Breast epithelium (tissue), 4 donors: ENCODE measurements at regions not wholly inside any gene's neighbourhood (a gene's known extent, or its start where the extent isn't known, plus 50 kb on each side); places are given as distances from the start of the nearest gene placed in this dataset.
"Not testable (repeated sequence)": the region's sequence is repeated elsewhere in the genome, so short reads cannot be mapped to it uniquely, and the experiment has no call there.

Experiments
- DNase-seq, 2 donors: peaks; one replicate each; pipeline ENCODE4 v3.0.0-alpha.2; 2019; ENCODE audit warnings: low spot score in 2 of 2
- H3K27ac ChIP-seq, 2 donors: fragments of 200-600 bp; sonication (generic) in 1 of 2; one replicate each; pipeline ENCODE4 v1.5.1; 2016 to 2019; ENCODE audit warnings: mild to moderate bottlenecking in 1 of 2
- H3K27me3 ChIP-seq, 2 donors: fragments of 200-600 bp; sonication (generic) in 1 of 2; one replicate each; pipeline versions ENCODE4 v1.5.1 to v1.6.0; 2017 to 2019; ENCODE audit warnings: control low read depth in 1 of 2, mild to moderate bottlenecking in 1 of 2
- H3K36me3 ChIP-seq: fragments of 200-600 bp; one replicate; pipeline ENCODE4 v1.5.1; 2019
- H3K4me1 ChIP-seq, 2 donors: fragments of 200-600 bp; sonication (generic); one replicate each; pipeline ENCODE4 v1.5.1; 2016 to 2019; ENCODE audit warnings: control low read depth in 1 of 2
- H3K4me3 ChIP-seq, 3 donors: fragments of 200-600 bp; sonication (generic); 1 replicate in 2 of 3; 2 replicates in 1 of 3; pipeline ENCODE4 v1.5.1; 2016 to 2019; ENCODE audit warnings: mild to moderate bottlenecking in 3 of 3, moderate library complexity in 2 of 3
- H3K9me3 ChIP-seq, 2 donors: fragments of 200-600 bp; sonication (generic) in 1 of 2; one replicate each; pipeline ENCODE4 v1.5.1; 2016 to 2019; ENCODE audit warnings: control low read depth in 1 of 2
- POLR2A ChIP-seq: fragments of 450-650 bp; IDR thresholded peaks from one replicate; pipeline ENCODE4 v1.6.1; 2016; ENCODE audit warnings: antibody characterized with exemption, mild to moderate bottlenecking, moderate library complexity
- POLR2AphosphoS5 ChIP-seq, 3 donors: sonication (generic); formaldehyde crosslinking; IDR thresholded peaks; one replicate each; pipeline ENCODE4 v1.6.1; 2017; ENCODE audit warnings: antibody characterized with exemption in 3 of 3
- intact Hi-C: fragments of 100-400 bp; cut with DNase I; formaldehyde crosslinking; loops from one replicate; pipeline ENCODE4 v1.15.1; 2023; ENCODE audit warnings: low total_unique reads
- TF ChIP-seq, protein P1 (sequence below), 3 donors: fragments of 450-650 bp; IDR thresholded peaks; one replicate each; pipeline ENCODE4 v1.5.1; 2016 to 2017; ENCODE audit warnings: antibody characterized with exemption in 3 of 3, mild to moderate bottlenecking in 3 of 3, moderate library complexity in 3 of 3

DNA sequence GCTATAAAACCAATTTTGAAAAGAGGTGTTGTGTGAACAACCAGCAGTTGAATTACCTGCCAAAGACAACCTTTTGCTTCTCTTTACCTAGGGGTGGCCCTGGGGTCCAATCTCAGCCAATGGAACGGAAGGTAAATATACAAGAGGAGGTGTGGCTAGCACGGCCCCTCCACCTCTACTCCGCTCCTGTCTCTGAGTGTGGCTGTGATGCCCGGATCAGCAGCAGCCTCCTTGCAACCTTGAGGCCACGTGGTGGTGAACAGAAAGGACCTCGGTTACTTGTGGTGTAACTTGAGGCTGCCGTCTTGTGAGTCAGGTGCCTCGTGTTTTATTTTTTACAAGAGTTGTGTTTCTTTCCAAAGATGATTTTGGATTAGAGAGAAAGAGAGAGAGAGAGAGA lies 121.5 kb upstream of the PPP2R3B start:
- no peaks in the 10 kb centered on the region for H3K4me1 ChIP-seq
- peaks cover 5 to 6% of the 10 kb centered on the region in 2 donors for H3K9me3 ChIP-seq

DNA sequence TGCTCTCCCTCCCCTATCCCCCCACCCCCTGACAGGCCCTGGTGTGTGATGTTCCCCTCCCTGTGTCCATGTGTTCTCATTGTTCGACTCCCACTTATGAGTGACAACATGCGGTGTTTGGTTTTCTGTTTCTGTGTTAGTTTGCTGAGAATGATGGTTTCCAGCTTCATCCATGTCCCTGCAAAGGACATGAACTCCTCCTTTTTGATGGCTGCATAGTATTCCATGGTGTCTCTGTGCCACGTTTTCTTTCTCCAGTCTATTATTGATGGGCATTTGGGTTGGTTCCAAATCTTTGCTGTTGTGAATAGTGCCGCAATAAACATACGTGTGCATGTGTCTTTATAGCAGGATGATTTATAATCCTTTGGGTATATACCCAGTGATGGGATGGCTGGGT lies 121.8 kb upstream of the SHOX start:
- H3K27me3 ChIP-seq, H3K4me3 ChIP-seq, H3K27ac ChIP-seq, H3K36me3 ChIP-seq, DNase-seq, H3K9me3 ChIP-seq, intact Hi-C loops, H3K4me1 ChIP-seq: not testable (repeated sequence)

More for the DNA sequence above, 121.5 kb upstream of the PPP2R3B start:
- intact Hi-C loops = no loop called here
- Histone ChIP-seq H3K27me3 (no peaks in the 10 kb centered on the region), H3K4me3 (no peak overlapping the region), H3K27ac (no peak overlapping the region), H3K36me3 (no peaks in the 10 kb centered on the region)
- TF ChIP-seq POLR2AphosphoS5 (IDR thresholded peaks at IDR 0.05) (no peak), POLR2A (no peak)
- TF ChIP-seq, protein P1, sequence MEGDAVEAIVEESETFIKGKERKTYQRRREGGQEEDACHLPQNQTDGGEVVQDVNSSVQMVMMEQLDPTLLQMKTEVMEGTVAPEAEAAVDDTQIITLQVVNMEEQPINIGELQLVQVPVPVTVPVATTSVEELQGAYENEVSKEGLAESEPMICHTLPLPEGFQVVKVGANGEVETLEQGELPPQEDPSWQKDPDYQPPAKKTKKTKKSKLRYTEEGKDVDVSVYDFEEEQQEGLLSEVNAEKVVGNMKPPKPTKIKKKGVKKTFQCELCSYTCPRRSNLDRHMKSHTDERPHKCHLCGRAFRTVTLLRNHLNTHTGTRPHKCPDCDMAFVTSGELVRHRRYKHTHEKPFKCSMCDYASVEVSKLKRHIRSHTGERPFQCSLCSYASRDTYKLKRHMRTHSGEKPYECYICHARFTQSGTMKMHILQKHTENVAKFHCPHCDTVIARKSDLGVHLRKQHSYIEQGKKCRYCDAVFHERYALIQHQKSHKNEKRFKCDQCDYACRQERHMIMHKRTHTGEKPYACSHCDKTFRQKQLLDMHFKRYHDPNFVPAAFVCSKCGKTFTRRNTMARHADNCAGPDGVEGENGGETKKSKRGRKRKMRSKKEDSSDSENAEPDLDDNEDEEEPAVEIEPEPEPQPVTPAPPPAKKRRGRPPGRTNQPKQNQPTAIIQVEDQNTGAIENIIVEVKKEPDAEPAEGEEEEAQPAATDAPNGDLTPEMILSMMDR (IDR thresholded peaks at IDR 0.05) = no peak
- DNase-seq = no peak

DNA sequence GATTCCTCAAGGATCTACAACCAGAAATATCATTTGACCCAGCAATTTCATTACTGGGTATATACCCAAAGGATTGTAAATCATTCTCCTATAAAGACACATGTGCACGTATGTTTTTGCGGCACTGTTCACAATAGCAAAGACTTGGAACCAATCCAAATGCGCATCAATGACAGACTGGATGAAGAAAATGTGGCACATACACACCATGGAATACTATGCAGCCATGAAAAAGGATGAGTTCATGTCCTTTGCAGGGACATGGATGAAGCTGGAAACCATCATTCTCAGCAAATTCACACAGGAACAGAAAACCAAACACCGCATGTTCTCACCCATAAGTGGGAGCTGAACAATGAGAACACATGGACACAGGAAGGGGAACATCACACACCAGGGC lies 119.5 kb upstream of the SHOX start:
- intact Hi-C loops, H3K27ac ChIP-seq, H3K27me3 ChIP-seq, H3K36me3 ChIP-seq, H3K4me1 ChIP-seq, DNase-seq, H3K9me3 ChIP-seq, H3K4me3 ChIP-seq: not testable (repeated sequence)

DNA sequence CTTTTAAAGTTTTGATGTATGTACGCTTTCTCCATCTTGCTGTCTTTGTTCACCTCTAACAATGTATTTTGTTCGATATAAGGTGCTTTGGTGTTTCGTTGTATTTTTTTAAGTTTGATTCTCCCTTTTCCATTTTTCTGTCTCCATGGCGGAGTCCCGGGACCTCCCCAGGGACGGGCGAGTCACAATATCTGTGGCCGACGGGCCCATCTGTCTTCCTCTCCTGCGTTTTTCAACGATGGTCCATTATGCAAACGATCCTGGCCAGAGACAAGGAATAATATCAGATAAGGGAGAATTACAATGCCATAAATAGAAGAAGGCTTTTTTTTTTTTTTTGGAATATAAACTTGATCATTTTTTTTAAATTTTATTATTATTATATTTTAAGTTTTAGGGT lies 112.3 kb upstream of the SHOX start:
- Histone ChIP-seq H3K9me3 (no peaks in the 10 kb centered on the region), H3K27ac (no peak overlapping the region), H3K27me3 (no peaks in the 10 kb centered on the region), H3K36me3 (no peaks in the 10 kb centered on the region), H3K4me1 (no peaks in the 10 kb centered on the region), H3K4me3 (no peak overlapping the region)
- intact Hi-C loops = no loop called here
- TF ChIP-seq, protein P1 (IDR thresholded peaks at IDR 0.05) = no peak
- TF ChIP-seq POLR2AphosphoS5 (IDR thresholded peaks at IDR 0.05) (no peak), POLR2A (no peak)
- no peak for DNase-seq

DNA sequence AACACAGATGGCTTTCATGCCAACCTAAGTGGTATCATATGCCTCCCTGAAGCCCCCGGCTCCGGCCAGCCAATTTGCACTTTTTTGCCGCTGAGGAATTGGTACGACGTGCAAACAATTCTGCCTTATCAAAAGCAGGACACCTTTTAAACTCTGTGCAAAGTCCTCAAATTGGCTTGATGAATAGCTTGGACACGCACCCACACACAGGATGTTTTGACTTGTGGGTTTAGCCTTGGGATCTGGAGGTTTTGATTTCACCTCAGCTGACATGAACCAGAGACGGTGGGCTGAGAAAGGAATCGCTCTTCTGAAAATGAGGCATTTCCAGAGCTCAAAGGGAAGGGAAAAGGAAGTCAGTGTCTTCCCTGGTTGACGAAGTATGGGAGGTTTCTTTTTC lies 110.8 kb upstream of the SHOX start:
- H3K4me1 ChIP-seq = no peaks in the 10 kb centered on the region
- no peak overlapping the region for H3K4me3 ChIP-seq
- no peaks in the 10 kb centered on the region for H3K27me3 ChIP-seq
- no peak overlapping the region for H3K27ac ChIP-seq
- no peak for DNase-seq
- H3K36me3 ChIP-seq = no peaks in the 10 kb centered on the region
- intact Hi-C loops = no loop called here
- TF ChIP-seq POLR2AphosphoS5 (IDR thresholded peaks at IDR 0.05) (no peak), POLR2A (no peak)
- TF ChIP-seq, protein P1 (IDR thresholded peaks at IDR 0.05) = no peak
- H3K9me3 ChIP-seq = no peaks in the 10 kb centered on the region

DNA sequence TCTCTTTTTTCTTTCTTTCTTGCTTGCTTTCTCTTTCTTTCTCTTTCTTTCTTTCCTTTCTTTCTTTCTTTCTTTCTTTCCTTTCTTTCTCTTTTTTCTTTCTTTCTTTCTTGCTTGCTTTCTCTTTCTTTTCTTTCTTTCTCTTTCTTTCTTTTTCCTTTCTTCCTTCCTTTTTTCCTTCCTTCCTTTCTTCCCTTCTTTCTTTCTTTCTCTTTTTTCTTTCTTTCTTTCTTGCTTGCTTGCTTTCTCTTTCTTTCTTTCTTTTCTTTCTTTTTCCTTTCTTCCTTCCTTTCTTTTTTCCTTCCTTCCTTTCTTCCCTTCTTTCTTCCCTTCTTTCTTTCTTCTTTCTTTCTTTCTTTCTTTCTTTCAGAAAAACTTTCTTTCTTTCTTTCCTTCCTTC lies 108.1 kb upstream of the SHOX start:
- Histone ChIP-seq H3K4me3 (no peak overlapping the region), H3K36me3 (no peaks in the 10 kb centered on the region), H3K27me3 (peaks cover 0 to 6% of the 10 kb centered on the region in 2 donors), H3K9me3 (peaks cover 5 to 7% of the 10 kb centered on the region in 2 donors), H3K27ac (no peak overlapping the region), H3K4me1 (no peaks in the 10 kb centered on the region)
- no peak for TF ChIP-seq POLR2A
- TF ChIP-seq POLR2AphosphoS5 (IDR thresholded peaks at IDR 0.05) = no peak
- TF ChIP-seq, protein P1 (IDR thresholded peaks at IDR 0.05) = no peak
- intact Hi-C loops = no loop called here
- no peak for DNase-seq
